Smooth muscle cell (in vitro differentiated cells): ENCODE measurements at regions not wholly inside any gene's neighbourhood (a gene's known extent, or its start where the extent isn't known, plus 50 kb on each side); places are given as distances from the start of the nearest gene placed in this dataset.

Experiments
- DNase-seq: peaks from one replicate; lab custom pipeline; 2025; ENCODE audit not compliant: unreplicated experiment; lab: John Stamatoyannopoulos, UW
- H2AFZ ChIP-seq: fragments of 200-600 bp; sonication (generic); 2 replicates; pipeline ENCODE4 v1.6.0; 2016; ENCODE audit warnings: antibody characterized with exemption, low read depth, mild to moderate bottlenecking
- H3F3A ChIP-seq: fragments of 200-600 bp; sonication (generic); 2 replicates; pipeline ENCODE4 v1.6.0; 2017; ENCODE audit warnings: antibody characterized with exemption, low read depth
- H3K27ac ChIP-seq: fragments of 200-600 bp; sonication (generic); 2 replicates; pipeline ENCODE4 v1.5.1; 2016; ENCODE audit warnings: low read depth, mild to moderate bottlenecking
- H3K27me3 ChIP-seq: fragments of 200-600 bp; sonication (generic); 2 replicates; pipeline ENCODE4 v1.6.1; 2016; ENCODE audit warnings: low read depth, mild to moderate bottlenecking
- H3K36me3 ChIP-seq: fragments of 200-600 bp; sonication (generic); 2 replicates; pipeline ENCODE4 v1.5.1; 2016; ENCODE audit warnings: low read depth
- H3K4me1 ChIP-seq: fragments of 200-600 bp; sonication (generic); 2 replicates; pipeline ENCODE4 v1.5.1; 2016; ENCODE audit warnings: low read depth
- H3K4me2 ChIP-seq: fragments of 200-600 bp; sonication (generic); 2 replicates; pipeline ENCODE4 v1.6.0; 2016; ENCODE audit warnings: mild to moderate bottlenecking
- H3K4me3 ChIP-seq: fragments of 200-600 bp; sonication (generic); 2 replicates; pipeline ENCODE4 v1.5.1; 2016; ENCODE audit warnings: mild to moderate bottlenecking
- H3K79me2 ChIP-seq: fragments of 200-600 bp; sonication (generic); 2 replicates; pipeline ENCODE4 v1.6.0; 2016; ENCODE audit warnings: low read depth, mild to moderate bottlenecking
- H3K9ac ChIP-seq: fragments of 200-600 bp; sonication (generic); 2 replicates; pipeline ENCODE4 v1.6.0; 2016; ENCODE audit warnings: low read depth
- H3K9me3 ChIP-seq: fragments of 200-600 bp; sonication (generic); replicated peaks from 2 replicates; pipeline ENCODE4 v1.5.1; 2016; ENCODE audit warnings: low read depth
- H4K20me1 ChIP-seq: fragments of 200-600 bp; sonication (generic); 2 replicates; pipeline ENCODE4 v1.6.0; 2016; ENCODE audit warnings: low read depth
- WGBS: methylation state at CpG from one replicate; pipeline ENCODE4 v1.1.7; 2016; ENCODE audit warnings: low lambda C conversion rate; 5-methylcytosine and 5-hydroxymethylcytosine counted together
- TF ChIP-seq, protein P1 (sequence below): fragments of 200-600 bp; sonication (generic); IDR thresholded peaks from 2 replicates; pipeline ENCODE4 v1.5.1; 2017; ENCODE audit warnings: borderline replicate concordance, mild to moderate bottlenecking, antibody characterized with exemption; ENCODE audit not compliant: insufficient read depth, poor library complexity, severe bottlenecking

DNA sequence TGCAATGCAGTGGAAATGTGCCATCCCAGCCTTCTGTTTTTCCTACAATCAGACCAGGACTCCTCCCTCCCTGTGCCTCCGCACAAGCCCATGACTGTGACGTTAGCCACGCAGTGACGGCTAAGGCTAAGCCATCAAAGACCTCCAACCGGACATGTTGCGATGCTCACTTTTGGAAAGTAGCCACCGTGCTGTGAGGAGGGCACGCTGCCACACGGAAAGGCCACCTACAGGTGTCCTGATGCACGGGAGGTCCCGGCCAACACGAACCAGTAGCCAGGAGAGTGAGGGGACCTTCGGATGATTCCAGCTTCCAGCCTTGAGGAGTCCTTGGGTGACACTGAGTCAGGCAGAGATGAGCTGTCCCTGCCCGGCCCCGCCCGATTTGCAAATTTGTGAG lies 53.9 kb downstream of the FOXL1 start:
- peaks cover 12% of the 10 kb centered on the region for H3K4me1 ChIP-seq
- no peaks in the 10 kb centered on the region for H3K9me3 ChIP-seq
- H3K4me2 ChIP-seq: no peak overlapping the region
- no peak for DNase-seq
- no peaks in the 10 kb centered on the region for H3K79me2 ChIP-seq
- H2AFZ ChIP-seq: no peak overlapping the region
- H3K4me3 ChIP-seq: no peak overlapping the region
- no peak overlapping the region for H3K27ac ChIP-seq
- TF ChIP-seq, protein P1, sequence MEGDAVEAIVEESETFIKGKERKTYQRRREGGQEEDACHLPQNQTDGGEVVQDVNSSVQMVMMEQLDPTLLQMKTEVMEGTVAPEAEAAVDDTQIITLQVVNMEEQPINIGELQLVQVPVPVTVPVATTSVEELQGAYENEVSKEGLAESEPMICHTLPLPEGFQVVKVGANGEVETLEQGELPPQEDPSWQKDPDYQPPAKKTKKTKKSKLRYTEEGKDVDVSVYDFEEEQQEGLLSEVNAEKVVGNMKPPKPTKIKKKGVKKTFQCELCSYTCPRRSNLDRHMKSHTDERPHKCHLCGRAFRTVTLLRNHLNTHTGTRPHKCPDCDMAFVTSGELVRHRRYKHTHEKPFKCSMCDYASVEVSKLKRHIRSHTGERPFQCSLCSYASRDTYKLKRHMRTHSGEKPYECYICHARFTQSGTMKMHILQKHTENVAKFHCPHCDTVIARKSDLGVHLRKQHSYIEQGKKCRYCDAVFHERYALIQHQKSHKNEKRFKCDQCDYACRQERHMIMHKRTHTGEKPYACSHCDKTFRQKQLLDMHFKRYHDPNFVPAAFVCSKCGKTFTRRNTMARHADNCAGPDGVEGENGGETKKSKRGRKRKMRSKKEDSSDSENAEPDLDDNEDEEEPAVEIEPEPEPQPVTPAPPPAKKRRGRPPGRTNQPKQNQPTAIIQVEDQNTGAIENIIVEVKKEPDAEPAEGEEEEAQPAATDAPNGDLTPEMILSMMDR: no peak
- H3F3A ChIP-seq: peaks cover 8% of the 10 kb centered on the region
- WGBS: 96% methylated on average over 16 of the region's 16 CpGs
- H3K27me3 ChIP-seq: no peaks in the 10 kb centered on the region
- H3K9ac ChIP-seq: no peak overlapping the region
- H3K36me3 ChIP-seq: no peaks in the 10 kb centered on the region
- H4K20me1 ChIP-seq: no peaks in the 10 kb centered on the region

- Histone ChIP-seq H3K27me3 (no peaks in the 10 kb centered on the region), H3K79me2 (no peaks in the 10 kb centered on the region), H3K4me3 (no peak overlapping the region), H4K20me1 (no peaks in the 10 kb centered on the region), H3K4me2 (no peak overlapping the region), H3F3A (peaks cover 8% of the 10 kb centered on the region), H3K9ac (no peak overlapping the region), H2AFZ (no peak overlapping the region), H3K36me3 (no peaks in the 10 kb centered on the region), H3K27ac (no peak overlapping the region), H3K4me1 (peaks cover 12% of the 10 kb centered on the region), H3K9me3 (no peaks in the 10 kb centered on the region)
- DNase-seq: no peak
- 95% methylated on average over 8 of the region's 8 CpGs for WGBS
- TF ChIP-seq, protein P1: no peak
Measured at GRCh38 chr16:86632944-86633343, 54.6 kb downstream of the FOXL1 start.

DNA sequence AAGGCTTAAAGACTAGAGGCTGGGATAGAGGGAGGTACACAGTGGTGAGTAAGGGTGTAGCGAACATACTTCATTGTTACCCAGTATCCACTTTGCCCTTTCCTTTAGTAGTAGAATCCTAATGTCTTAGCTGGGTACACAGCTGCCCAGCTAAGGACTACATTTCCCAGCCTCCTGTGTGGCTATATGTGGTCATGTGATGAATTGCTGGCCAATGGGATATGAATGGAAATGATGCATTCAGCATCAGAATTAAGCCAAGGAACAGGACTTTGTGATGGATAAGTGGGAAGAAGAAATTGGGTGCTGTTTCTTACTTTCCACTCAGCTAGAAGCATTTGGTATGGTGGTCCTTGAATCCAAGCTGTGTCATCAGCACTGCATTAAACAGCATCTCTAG lies 55.9 kb downstream of the FOXL1 start:
- no peaks in the 10 kb centered on the region for H3K27me3 ChIP-seq
- 95% methylated on average over 1 of the region's 1 CpG for WGBS
- H4K20me1 ChIP-seq: no peaks in the 10 kb centered on the region
- H3K9ac ChIP-seq: no peak overlapping the region
- no peaks in the 10 kb centered on the region for H3K9me3 ChIP-seq
- no peaks in the 10 kb centered on the region for H3K36me3 ChIP-seq
- H3K79me2 ChIP-seq: no peaks in the 10 kb centered on the region
- peak overlapping the region; percentile 50 for H3K27ac ChIP-seq
- no peak for DNase-seq
- H3K4me3 ChIP-seq: no peak overlapping the region
- TF ChIP-seq, protein P1: no peak
- H3K4me1 ChIP-seq: peaks cover 12% of the 10 kb centered on the region
- peak overlapping the region; percentile 10 for H3K4me2 ChIP-seq
- H3F3A ChIP-seq: peaks cover 8% of the 10 kb centered on the region
- no peak overlapping the region for H2AFZ ChIP-seq

GRCh38 chr16:86635176-86635876 lies 57.0 kb downstream of the FOXL1 start:
- no peaks in the 10 kb centered on the region for H3K27me3 ChIP-seq
- no peak overlapping the region for H2AFZ ChIP-seq
- H3K4me1 ChIP-seq: peaks cover 12% of the 10 kb centered on the region
- H3K36me3 ChIP-seq: no peaks in the 10 kb centered on the region
- no peaks in the 10 kb centered on the region for H4K20me1 ChIP-seq
- peak overlapping the region; percentile 50 for H3K27ac ChIP-seq
- H3F3A ChIP-seq: peaks cover 8% of the 10 kb centered on the region
- H3K4me3 ChIP-seq: no peak overlapping the region
- TF ChIP-seq, protein P1: no peak
- DNase-seq: no peak
- H3K79me2 ChIP-seq: no peaks in the 10 kb centered on the region
- no peaks in the 10 kb centered on the region for H3K9me3 ChIP-seq
- no peak overlapping the region for H3K9ac ChIP-seq
- H3K4me2 ChIP-seq: peak overlapping the region; percentile 10
- 52% methylated on average over 9 of the region's 9 CpGs for WGBS
